Colonic mucosa (tissue), 4 donors: ENCODE measurements at regions not wholly inside any gene's neighbourhood (a gene's known extent, or its start where the extent isn't known, plus 50 kb on each side); places are given as distances from the start of the nearest gene placed in this dataset.
"Not testable (repeated sequence)": the region's sequence is repeated elsewhere in the genome, so short reads cannot be mapped to it uniquely, and the experiment has no call there.

Experiments used
- DNase-seq: peaks from one replicate; pipeline ENCODE4 v3.0.0-alpha.2; 2020
- H3K27ac ChIP-seq: fragments of 200-600 bp; one replicate; pipeline ENCODE4 v1.8.0; 2021
- H3K27me3 ChIP-seq: fragments of 200-600 bp; one replicate; pipeline ENCODE4 v1.8.0; 2021
- H3K36me3 ChIP-seq: fragments of 200-600 bp; one replicate; pipeline ENCODE4 v1.8.0; 2021
- H3K4me1 ChIP-seq: fragments of 200-600 bp; one replicate; pipeline ENCODE4 v1.8.0; 2021; ENCODE audit warnings: mild to moderate bottlenecking
- H3K4me3 ChIP-seq: fragments of 200-600 bp; one replicate; pipeline ENCODE4 v1.8.0; 2021
- H3K9ac ChIP-seq, 2 donors: one replicate each; pipeline ENCODE4 v1.7.0; 2013; ENCODE audit warnings: control low read depth in 2 of 2, low read depth in 2 of 2, low read length in 2 of 2
- H3K9me3 ChIP-seq: fragments of 200-600 bp; one replicate; pipeline ENCODE4 v1.8.0; 2021
- intact Hi-C: fragments of 100-400 bp; cut with DNase I; formaldehyde crosslinking; loops from one replicate; pipeline ENCODE4 v1.14.1; 2022
- TF ChIP-seq, protein P1 (sequence below): fragments of 200-600 bp; IDR thresholded peaks from one replicate; pipeline ENCODE4 v1.8.0; 2022; ENCODE audit warnings: antibody characterized with exemption, mild to moderate bottlenecking
- donor health status: healthy.
- donor health status: DM: no; HTN: no; CAD: no.
- donor health status: DM: no; HTN: no; CAD: no.

DNA sequence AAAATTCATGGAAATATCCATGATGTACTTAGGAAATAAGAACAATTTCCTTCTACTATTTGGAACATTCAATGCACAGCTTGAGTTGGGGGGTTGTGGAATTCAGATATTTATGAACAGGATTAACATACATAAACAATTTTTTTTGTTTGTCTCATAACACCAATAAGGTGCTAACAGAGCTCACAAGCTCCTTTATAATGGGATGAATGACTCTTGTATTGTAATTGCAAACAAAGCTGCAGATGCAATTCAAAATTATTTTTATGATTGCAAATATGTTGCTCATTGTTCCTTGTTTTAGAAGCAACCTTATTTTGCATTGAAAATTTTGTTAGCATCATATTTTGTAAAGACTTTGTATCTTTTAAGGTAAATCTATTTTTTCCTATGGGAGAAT lies 265.7 kb downstream of the PCDH17 start:
- Histone ChIP-seq H3K4me3 (no peak overlapping the region), H3K27ac (no peak overlapping the region), H3K9ac (no peak overlapping the region), H3K27me3 (no peaks in the 10 kb centered on the region), H3K36me3 (no peaks in the 10 kb centered on the region), H3K9me3 (no peaks in the 10 kb centered on the region), H3K4me1 (no peaks in the 10 kb centered on the region)
- intact Hi-C loops = no loop called here
- no peak for DNase-seq
- TF ChIP-seq, protein P1, sequence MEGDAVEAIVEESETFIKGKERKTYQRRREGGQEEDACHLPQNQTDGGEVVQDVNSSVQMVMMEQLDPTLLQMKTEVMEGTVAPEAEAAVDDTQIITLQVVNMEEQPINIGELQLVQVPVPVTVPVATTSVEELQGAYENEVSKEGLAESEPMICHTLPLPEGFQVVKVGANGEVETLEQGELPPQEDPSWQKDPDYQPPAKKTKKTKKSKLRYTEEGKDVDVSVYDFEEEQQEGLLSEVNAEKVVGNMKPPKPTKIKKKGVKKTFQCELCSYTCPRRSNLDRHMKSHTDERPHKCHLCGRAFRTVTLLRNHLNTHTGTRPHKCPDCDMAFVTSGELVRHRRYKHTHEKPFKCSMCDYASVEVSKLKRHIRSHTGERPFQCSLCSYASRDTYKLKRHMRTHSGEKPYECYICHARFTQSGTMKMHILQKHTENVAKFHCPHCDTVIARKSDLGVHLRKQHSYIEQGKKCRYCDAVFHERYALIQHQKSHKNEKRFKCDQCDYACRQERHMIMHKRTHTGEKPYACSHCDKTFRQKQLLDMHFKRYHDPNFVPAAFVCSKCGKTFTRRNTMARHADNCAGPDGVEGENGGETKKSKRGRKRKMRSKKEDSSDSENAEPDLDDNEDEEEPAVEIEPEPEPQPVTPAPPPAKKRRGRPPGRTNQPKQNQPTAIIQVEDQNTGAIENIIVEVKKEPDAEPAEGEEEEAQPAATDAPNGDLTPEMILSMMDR = no peak

DNA sequence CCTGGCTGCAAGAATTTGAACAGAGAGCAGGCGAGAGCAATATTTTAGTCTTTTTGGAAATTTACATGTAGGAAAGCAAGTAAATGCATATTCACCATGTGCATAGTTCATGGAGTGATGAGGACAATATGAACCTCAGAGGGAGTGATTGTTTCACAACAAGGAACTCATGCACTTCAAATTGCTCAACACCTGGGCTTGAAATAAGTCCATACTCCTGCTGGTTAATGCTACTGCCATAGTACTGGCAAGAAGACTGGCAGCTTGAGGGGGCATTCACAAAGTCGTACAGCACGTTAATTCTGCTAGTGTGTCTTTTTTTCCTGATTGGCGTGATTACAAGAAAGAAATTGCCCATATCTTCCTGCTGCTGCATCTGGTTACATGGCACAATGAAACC lies 267.6 kb downstream of the PCDH17 start:
- DNase-seq = no peak
- Histone ChIP-seq H3K36me3 (no peaks in the 10 kb centered on the region), H3K4me1 (no peaks in the 10 kb centered on the region), H3K4me3 (no peak overlapping the region), H3K27ac (no peak overlapping the region), H3K27me3 (no peaks in the 10 kb centered on the region), H3K9ac (no peak overlapping the region), H3K9me3 (no peaks in the 10 kb centered on the region)
- TF ChIP-seq, protein P1 = no peak
- intact Hi-C loops = no loop called here

DNA sequence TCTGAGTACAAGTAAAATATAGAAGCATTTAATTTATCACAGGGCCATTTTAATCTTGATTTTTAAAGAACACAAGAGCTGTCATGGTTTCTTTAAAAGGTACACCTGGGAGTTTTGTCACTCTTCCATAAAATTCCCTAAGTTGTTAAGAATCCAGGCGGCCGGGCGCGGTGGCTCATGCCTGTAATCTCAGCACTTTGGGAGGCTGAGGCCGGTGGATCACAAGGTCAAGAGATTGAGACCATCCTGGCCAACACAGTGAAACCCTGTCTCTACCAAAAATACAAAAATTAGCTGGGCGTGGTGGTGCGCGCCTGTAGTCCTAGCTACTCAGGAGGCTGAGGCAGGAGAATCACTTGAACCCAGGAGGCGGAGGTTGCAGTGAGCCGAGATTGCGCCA lies 278.3 kb downstream of the PCDH17 start:
- intact Hi-C loops, H3K27me3 ChIP-seq, DNase-seq, H3K9me3 ChIP-seq, H3K27ac ChIP-seq, H3K9ac ChIP-seq, H3K4me3 ChIP-seq, H3K4me1 ChIP-seq, H3K36me3 ChIP-seq: not testable (repeated sequence)

DNA sequence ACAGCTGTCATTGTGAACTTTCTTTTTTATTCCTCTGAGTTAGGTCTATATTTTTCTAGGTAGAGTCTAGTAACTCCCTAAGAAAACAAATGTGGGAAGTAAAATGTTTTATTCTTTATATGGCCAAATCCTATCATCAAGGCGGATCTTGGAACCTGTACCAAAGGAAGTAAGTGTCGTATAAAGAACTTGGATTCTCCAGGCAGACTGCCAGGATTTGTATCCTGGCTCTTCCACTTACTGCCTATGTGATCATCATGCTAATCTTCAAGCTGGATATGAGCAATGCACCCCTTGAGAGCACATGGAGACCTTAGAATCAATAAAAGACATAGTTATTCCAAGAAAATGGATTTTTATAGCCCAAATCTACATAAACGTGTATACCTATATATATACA lies 286.5 kb downstream of the PCDH17 start:
- Histone ChIP-seq H3K36me3 (no peaks in the 10 kb centered on the region), H3K4me1 (no peaks in the 10 kb centered on the region), H3K4me3 (no peak overlapping the region), H3K9ac (no peak overlapping the region), H3K27me3 (no peaks in the 10 kb centered on the region), H3K27ac (no peak overlapping the region), H3K9me3 (no peaks in the 10 kb centered on the region)
- TF ChIP-seq, protein P1 = no peak
- intact Hi-C loops = no loop called here
- DNase-seq = no peak

DNA sequence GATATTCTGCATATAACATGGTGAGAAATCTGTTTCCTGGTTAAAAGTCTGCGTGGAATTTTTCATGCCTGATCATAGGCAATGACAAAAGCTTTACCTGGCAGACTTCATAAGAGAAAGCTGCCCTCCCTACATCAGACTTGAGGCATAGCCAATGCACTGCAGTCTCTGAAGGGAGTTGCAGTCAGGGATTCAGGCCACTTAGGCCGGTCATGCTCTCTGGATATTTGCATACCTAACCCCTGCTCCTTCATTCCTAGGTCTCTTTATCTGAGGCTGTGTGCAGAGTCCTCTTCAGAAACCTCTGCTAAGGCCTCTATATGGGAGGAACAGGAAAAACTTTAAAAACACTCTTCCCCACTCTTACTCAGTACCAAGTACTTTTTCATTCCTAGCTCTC lies 287.4 kb downstream of the PCDH17 start:
- H3K4me3 ChIP-seq = no peak overlapping the region
- TF ChIP-seq, protein P1 = no peak
- no peak overlapping the region for H3K9ac ChIP-seq
- no peaks in the 10 kb centered on the region for H3K9me3 ChIP-seq
- H3K27ac ChIP-seq = no peak overlapping the region
- H3K36me3 ChIP-seq = no peaks in the 10 kb centered on the region
- no peak for DNase-seq
- H3K4me1 ChIP-seq = no peaks in the 10 kb centered on the region
- no peaks in the 10 kb centered on the region for H3K27me3 ChIP-seq
- intact Hi-C loops = no loop called here

DNA sequence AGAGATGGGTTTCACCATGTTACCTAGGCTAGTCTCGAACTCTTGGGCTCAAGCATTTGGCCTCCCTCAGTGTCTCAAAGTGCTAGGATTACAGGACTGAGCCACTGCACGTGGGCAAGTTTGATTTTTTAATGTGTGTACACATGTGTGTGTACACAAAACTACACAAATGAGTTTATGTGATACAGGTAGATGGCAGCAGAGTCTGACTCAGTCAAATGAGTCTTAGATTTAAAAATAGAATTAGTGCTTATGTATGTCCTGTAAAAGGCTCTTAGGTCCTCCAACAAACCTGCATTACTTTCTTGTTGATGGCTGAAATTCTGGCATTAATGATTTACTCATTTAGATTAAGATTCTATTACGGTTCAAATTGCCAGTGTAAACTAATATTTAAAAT lies 293.7 kb downstream of the PCDH17 start:
- H3K27me3 ChIP-seq = no peaks in the 10 kb centered on the region
- no peaks in the 10 kb centered on the region for H3K4me1 ChIP-seq
- H3K36me3 ChIP-seq = no peaks in the 10 kb centered on the region
- TF ChIP-seq, protein P1 = no peak
- no peak for DNase-seq
- H3K9ac ChIP-seq = no peak overlapping the region
- no peaks in the 10 kb centered on the region for H3K9me3 ChIP-seq
- no peak overlapping the region for H3K4me3 ChIP-seq
- H3K27ac ChIP-seq = no peak overlapping the region
- intact Hi-C loops = no loop called here
